PC-9 (cell line): ENCODE measurements at regions not wholly inside any gene's neighbourhood (a gene's known extent, or its start where the extent isn't known, plus 50 kb on each side); places are given as distances from the start of the nearest gene placed in this dataset.

Source experiments
- BruUV-seq: library from RNA; stranded (reverse); fragments of 400-500 nt; replicated peaks from 2 replicates; lab custom pipeline; 2021; lab: Mats Ljungman, UMichigan
- CTCF ChIA-PET: fragments of 300-600 bp; sonication (Branson Sonifier 250); formaldehyde crosslinking; loops from one replicate; lab custom pipeline; 2022; ENCODE audit warnings: antibody characterized with exemption; lab: Charles Lee
- POLR2A ChIA-PET: fragments of 300-600 bp; sonication (Branson Sonifier 250); formaldehyde crosslinking; loops from one replicate; lab custom pipeline; 2022; ENCODE audit warnings: antibody characterized with exemption; ENCODE audit not compliant: unreplicated experiment; lab: Charles Lee
- DNase-seq, 2 experiments: peaks; one replicate each; pipeline versions ENCODE4 v3.0.0 to v3.0.0-alpha.2; 2015 to 2022; ENCODE audit warnings: mixed read lengths in 1 of 2
- H2AFZ ChIP-seq: fragments of 200-600 bp; sonication (generic); 2 replicates; pipeline ENCODE4 v1.8.1; 2017; ENCODE audit warnings: antibody characterized with exemption
- H3F3A ChIP-seq: fragments of 200-600 bp; sonication (generic); 2 replicates; pipeline ENCODE4 v1.8.1; 2017; ENCODE audit warnings: antibody characterized with exemption, mild to moderate bottlenecking, low read depth; ENCODE audit not compliant: insufficient read depth
- H3K27ac ChIP-seq: fragments of 200-600 bp; sonication (generic); 2 replicates; pipeline ENCODE4 v1.6.1; 2016; ENCODE audit warnings: mixed run types
- H3K27me3 ChIP-seq: fragments of 200-600 bp; sonication (generic); 2 replicates; pipeline ENCODE4 v1.6.1; 2016; ENCODE audit warnings: low read depth, mixed run types; ENCODE audit not compliant: insufficient read depth
- H3K36me3 ChIP-seq: fragments of 200-600 bp; sonication (generic); 2 replicates; pipeline ENCODE4 v1.6.1; 2016; ENCODE audit warnings: low read depth, mixed run types
- H3K4me1 ChIP-seq: fragments of 200-600 bp; sonication (generic); replicated peaks from 2 replicates; pipeline ENCODE4 v1.6.1; 2016; ENCODE audit warnings: mixed run types; ENCODE audit not compliant: insufficient read depth
- H3K4me2 ChIP-seq: fragments of 200-600 bp; sonication (generic); 2 replicates; pipeline ENCODE4 v1.6.1; 2017; ENCODE audit warnings: mixed run types
- H3K4me3 ChIP-seq: fragments of 200-600 bp; sonication (generic); 2 replicates; pipeline ENCODE4 v1.6.1; 2016; ENCODE audit warnings: mixed run types
- H3K79me2 ChIP-seq: fragments of 200-600 bp; sonication (generic); 2 replicates; pipeline ENCODE4 v1.6.1; 2017; ENCODE audit warnings: low read depth, mixed run types
- H3K9me2 ChIP-seq: fragments of 200-600 bp; sonication (generic); 2 replicates; pipeline ENCODE4 v1.8.1; 2017; ENCODE audit warnings: mild to moderate bottlenecking; ENCODE audit not compliant: insufficient read depth
- H3K9me3 ChIP-seq: fragments of 200-600 bp; sonication (generic); 2 replicates; pipeline ENCODE4 v1.8.1; 2016; ENCODE audit warnings: low read depth; ENCODE audit not compliant: insufficient read depth
- H4K20me1 ChIP-seq: fragments of 200-600 bp; sonication (generic); 2 replicates; pipeline ENCODE4 v1.8.1; 2017; ENCODE audit not compliant: insufficient read depth
- CTCF ChIP-seq: fragments of 200-600 bp; sonication (generic); conservative IDR thresholded peaks from 2 replicates; pipeline ENCODE4 v1.6.1; 2017; ENCODE audit warnings: mixed run types, antibody characterized with exemption, mild to moderate bottlenecking, moderate library complexity
- EZH2 ChIP-seq: fragments of 200-600 bp; sonication (generic); IDR thresholded peaks from 2 replicates; pipeline ENCODE4 v1.8.0; 2017; ENCODE audit warnings: antibody characterized with exemption, low read depth
- intact Hi-C: fragments of 100-400 bp; cut with micrococcal nuclease; formaldehyde crosslinking; loops from one replicate; pipeline ENCODE4 v1.10.0; 2022; ENCODE audit not compliant: unreplicated experiment

GRCh38 chr2:15691586-15692310 lies 100.1 kb downstream of the DDX1 start:
- Histone ChIP-seq H3K27ac (no peak overlapping the region), H3K4me3 (no peak overlapping the region), H3K4me2 (no peak overlapping the region), H2AFZ (no peak overlapping the region), H3K4me1 (no peaks in the 10 kb centered on the region), H3K9me3 (no peaks in the 10 kb centered on the region), H3K9me2 (no peaks in the 10 kb centered on the region), H3K27me3 (peaks cover 99% of the 10 kb centered on the region), H3K79me2 (no peaks in the 10 kb centered on the region), H4K20me1 (no peaks in the 10 kb centered on the region), H3F3A (no peaks in the 10 kb centered on the region), H3K36me3 (no peaks in the 10 kb centered on the region)
- DNase-seq = no peak
- intact Hi-C loops = no loop called here
- ChIA-PET CTCF (no interaction called here), POLR2A (no interaction called here)
- TF ChIP-seq EZH2 = no peak
- BruUV-seq = no TSS peak

- Histone ChIP-seq H4K20me1 (no peaks in the 10 kb centered on the region), H3F3A (no peaks in the 10 kb centered on the region), H3K4me3 (no peak overlapping the region), H3K9me3 (no peaks in the 10 kb centered on the region), H3K4me1 (no peaks in the 10 kb centered on the region), H3K9me2 (no peaks in the 10 kb centered on the region), H3K27ac (no peak overlapping the region), H3K36me3 (no peaks in the 10 kb centered on the region), H3K4me2 (no peak overlapping the region), H2AFZ (no peak overlapping the region), H3K27me3 (peaks cover 95% of the 10 kb centered on the region), H3K79me2 (no peaks in the 10 kb centered on the region)
- POLR2A ChIA-PET = no interaction called here
- intact Hi-C loops = no loop called here
- TF ChIP-seq EZH2 = no peak
- TF ChIP-seq CTCF = no peak
- CTCF ChIA-PET = no interaction called here
- BruUV-seq = no TSS peak
- DNase-seq = no peak
Measured at GRCh38 chr2:15692551-15693377, 101.1 kb downstream of the DDX1 start.

- no peaks in the 10 kb centered on the region for H3F3A ChIP-seq
- TF ChIP-seq EZH2 = no peak
- intact Hi-C loops = no loop called here
- POLR2A ChIA-PET = no interaction called here
- H3K4me1 ChIP-seq = no peaks in the 10 kb centered on the region
- H3K9me3 ChIP-seq = no peaks in the 10 kb centered on the region
- no peaks in the 10 kb centered on the region for H3K9me2 ChIP-seq
- peaks cover 91% of the 10 kb centered on the region for H3K27me3 ChIP-seq
- H2AFZ ChIP-seq = no peak overlapping the region
- no peaks in the 10 kb centered on the region for H3K36me3 ChIP-seq
- no peak for DNase-seq
- no TSS peak for BruUV-seq
- H4K20me1 ChIP-seq = no peaks in the 10 kb centered on the region
- H3K27ac ChIP-seq = no peak overlapping the region
- H3K4me2 ChIP-seq = no peak overlapping the region
- no peak overlapping the region for H3K4me3 ChIP-seq
- CTCF ChIA-PET = no interaction called here
- H3K79me2 ChIP-seq = no peaks in the 10 kb centered on the region
Measured at GRCh38 chr2:15693382-15693781, 101.7 kb downstream of the DDX1 start.

GRCh38 chr2:15693926-15694588 lies 102.4 kb downstream of the DDX1 start:
- no peaks in the 10 kb centered on the region for H3K79me2 ChIP-seq
- no peaks in the 10 kb centered on the region for H4K20me1 ChIP-seq
- intact Hi-C loops = no loop called here
- H3K9me2 ChIP-seq = no peaks in the 10 kb centered on the region
- ChIA-PET CTCF (no interaction called here), POLR2A (no interaction called here)
- H3F3A ChIP-seq = no peaks in the 10 kb centered on the region
- H3K36me3 ChIP-seq = no peaks in the 10 kb centered on the region
- H3K4me1 ChIP-seq = no peaks in the 10 kb centered on the region
- no peak for DNase-seq
- no TSS peak for BruUV-seq
- H3K4me2 ChIP-seq = no peak overlapping the region
- no peak for TF ChIP-seq CTCF
- no peak for TF ChIP-seq EZH2
- no peak overlapping the region for H3K27ac ChIP-seq
- H2AFZ ChIP-seq = no peak overlapping the region
- no peaks in the 10 kb centered on the region for H3K9me3 ChIP-seq
- H3K4me3 ChIP-seq = no peak overlapping the region
- H3K27me3 ChIP-seq = peaks cover 91% of the 10 kb centered on the region
